MM.1S (cell line): ENCODE measurements at regions not wholly inside any gene's neighbourhood (a gene's known extent, or its start where the extent isn't known, plus 50 kb on each side); places are given as distances from the start of the nearest gene placed in this dataset.
"Not testable (repeated sequence)": the region's sequence is repeated elsewhere in the genome, so short reads cannot be mapped to it uniquely, and the experiment has no call there.

Experiments
- DNase-seq: peaks from one replicate; pipeline ENCODE4 v3.0.0-alpha.2; 2015
- H2AFZ ChIP-seq: fragments of 300-600 bp; sonication (generic); 2 replicates; pipeline ENCODE4 v1.6.0; 2016; ENCODE audit warnings: antibody characterized with exemption, low read length
- H3F3A ChIP-seq: fragments of 300-600 bp; sonication (generic); 2 replicates; pipeline ENCODE4 v1.6.1; 2016; ENCODE audit warnings: mild to moderate bottlenecking, antibody characterized with exemption, low read length, moderate library complexity, mixed read lengths; ENCODE audit not compliant: insufficient read depth
- H3K27ac ChIP-seq: fragments of 300-600 bp; sonication (generic); 2 replicates; pipeline ENCODE4 v1.5.1; 2016; ENCODE audit warnings: mild to moderate bottlenecking, low read length
- H3K27me3 ChIP-seq: fragments of 300-600 bp; sonication (generic); replicated peaks from 2 replicates; pipeline ENCODE4 v1.6.0; 2016; ENCODE audit warnings: low read length; ENCODE audit not compliant: insufficient read depth
- H3K36me3 ChIP-seq: fragments of 300-600 bp; sonication (generic); replicated peaks from 2 replicates; pipeline ENCODE4 v1.6.1; 2016; ENCODE audit warnings: mild to moderate bottlenecking, low read length, mixed read lengths; ENCODE audit not compliant: insufficient read depth
- H3K4me1 ChIP-seq: fragments of 300-600 bp; sonication (generic); 2 replicates; pipeline ENCODE4 v1.6.1; 2016; ENCODE audit warnings: low read length, mixed read lengths
- H3K4me2 ChIP-seq: fragments of 300-600 bp; sonication (generic); 2 replicates; pipeline ENCODE4 v1.6.0; 2016; ENCODE audit warnings: low read depth, low read length
- H3K4me3 ChIP-seq: fragments of 300-600 bp; sonication (generic); 2 replicates; pipeline ENCODE4 v1.5.1; 2016; ENCODE audit warnings: low read length, mixed read lengths
- H3K79me2 ChIP-seq: fragments of 300-600 bp; sonication (generic); 2 replicates; pipeline ENCODE4 v1.6.1; 2016; ENCODE audit warnings: mixed run types, low read length, mixed read lengths
- H3K9ac ChIP-seq: fragments of 300-600 bp; sonication (generic); 2 replicates; pipeline ENCODE4 v1.6.1; 2016; ENCODE audit warnings: low read length, mixed read lengths
- H3K9me2 ChIP-seq: fragments of 300-600 bp; sonication (generic); replicated peaks from 2 replicates; pipeline ENCODE4 v1.6.1; 2016; ENCODE audit warnings: mild to moderate bottlenecking, low read length, mixed read lengths; ENCODE audit not compliant: insufficient read depth
- H3K9me3 ChIP-seq: fragments of 300-600 bp; sonication (generic); replicated peaks from 2 replicates; pipeline ENCODE4 v1.6.1; 2016; ENCODE audit warnings: mild to moderate bottlenecking, low read length, mixed read lengths; ENCODE audit not compliant: insufficient read depth
- H4K20me1 ChIP-seq: fragments of 300-600 bp; sonication (generic); 2 replicates; pipeline ENCODE4 v1.6.1; 2016; ENCODE audit warnings: mild to moderate bottlenecking, low read length, moderate library complexity, mixed read lengths; ENCODE audit not compliant: insufficient read depth
- EZH2 ChIP-seq: fragments of 300-600 bp; sonication (generic); optimal IDR thresholded peaks from 2 replicates; pipeline ENCODE3; 2017; ENCODE audit warnings: low read depth, mild to moderate bottlenecking, antibody characterized with exemption, low read length, mixed read lengths
- EZH2phosphoT487 ChIP-seq: fragments of 300-600 bp; sonication (generic); IDR thresholded peaks from 2 replicates; pipeline ENCODE4 v1.6.1; 2018; ENCODE audit warnings: antibody characterized with exemption, low read length
- TF ChIP-seq, protein P1 (sequence below): fragments of 300-600 bp; sonication (generic); IDR thresholded peaks from 2 replicates; pipeline ENCODE4 v1.5.1; 2016; ENCODE audit warnings: antibody characterized with exemption, low read length, mixed read lengths

DNA sequence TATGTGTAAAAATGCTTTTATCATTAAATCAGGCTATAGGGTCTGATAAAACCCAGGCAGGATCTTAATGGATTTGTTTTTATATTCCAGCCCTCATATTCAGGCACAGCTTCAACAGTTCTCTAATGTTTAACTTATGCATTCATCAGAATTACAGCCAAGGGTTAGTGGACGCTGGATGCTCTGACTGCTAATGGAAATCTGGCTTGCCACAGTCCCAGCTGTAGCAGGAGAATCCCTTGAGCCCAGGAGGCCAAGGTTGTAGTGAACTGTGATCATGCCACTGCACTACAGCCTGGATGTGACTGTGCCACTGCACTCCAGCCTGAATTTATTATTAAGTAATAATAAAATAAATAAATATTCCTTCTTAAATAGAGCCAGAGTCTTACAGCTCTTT, 98.0 kb downstream of the SLC25A46 start:
- H3K27me3 ChIP-seq = no peaks in the 10 kb centered on the region
- H3F3A ChIP-seq = no peaks in the 10 kb centered on the region
- no peak for DNase-seq
- H3K9me3 ChIP-seq = no peaks in the 10 kb centered on the region
- 0 out of 2 replicates have a peak, but pooled peaks cover 3% of the 10 kb centered on the region for H3K4me1 ChIP-seq
- no peak overlapping the region for H3K4me3 ChIP-seq
- H2AFZ ChIP-seq = no peak overlapping the region
- H3K36me3 ChIP-seq = no peaks in the 10 kb centered on the region
- no peaks in the 10 kb centered on the region for H3K9me2 ChIP-seq
- no peak for TF ChIP-seq EZH2phosphoT487
- no peak for TF ChIP-seq EZH2
- TF ChIP-seq, protein P1, sequence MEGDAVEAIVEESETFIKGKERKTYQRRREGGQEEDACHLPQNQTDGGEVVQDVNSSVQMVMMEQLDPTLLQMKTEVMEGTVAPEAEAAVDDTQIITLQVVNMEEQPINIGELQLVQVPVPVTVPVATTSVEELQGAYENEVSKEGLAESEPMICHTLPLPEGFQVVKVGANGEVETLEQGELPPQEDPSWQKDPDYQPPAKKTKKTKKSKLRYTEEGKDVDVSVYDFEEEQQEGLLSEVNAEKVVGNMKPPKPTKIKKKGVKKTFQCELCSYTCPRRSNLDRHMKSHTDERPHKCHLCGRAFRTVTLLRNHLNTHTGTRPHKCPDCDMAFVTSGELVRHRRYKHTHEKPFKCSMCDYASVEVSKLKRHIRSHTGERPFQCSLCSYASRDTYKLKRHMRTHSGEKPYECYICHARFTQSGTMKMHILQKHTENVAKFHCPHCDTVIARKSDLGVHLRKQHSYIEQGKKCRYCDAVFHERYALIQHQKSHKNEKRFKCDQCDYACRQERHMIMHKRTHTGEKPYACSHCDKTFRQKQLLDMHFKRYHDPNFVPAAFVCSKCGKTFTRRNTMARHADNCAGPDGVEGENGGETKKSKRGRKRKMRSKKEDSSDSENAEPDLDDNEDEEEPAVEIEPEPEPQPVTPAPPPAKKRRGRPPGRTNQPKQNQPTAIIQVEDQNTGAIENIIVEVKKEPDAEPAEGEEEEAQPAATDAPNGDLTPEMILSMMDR = no peak
- no peak overlapping the region for H3K9ac ChIP-seq
- H4K20me1 ChIP-seq = no peaks in the 10 kb centered on the region
- no peak overlapping the region for H3K27ac ChIP-seq
- no peak overlapping the region for H3K4me2 ChIP-seq
- H3K79me2 ChIP-seq = no peaks in the 10 kb centered on the region

DNA sequence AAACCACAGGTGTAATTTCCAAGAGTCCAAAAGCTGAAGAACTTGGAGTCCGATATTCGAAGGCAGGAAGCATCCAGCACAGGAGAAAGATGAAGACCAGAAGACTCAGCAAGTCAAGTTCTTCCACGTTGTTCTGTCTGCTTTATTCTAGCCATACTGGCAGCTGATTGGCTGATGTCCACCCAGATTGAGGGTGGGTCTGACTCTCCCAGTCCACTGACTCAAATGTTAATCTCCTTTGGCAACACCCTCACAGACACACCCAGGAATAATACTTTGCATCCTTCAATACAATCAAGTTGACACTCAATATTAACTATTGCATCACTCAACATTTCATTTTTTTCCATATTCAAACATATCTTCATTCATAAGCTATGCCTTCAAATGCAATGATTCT, 99.5 kb downstream of the SLC25A46 start:
- H3K9ac ChIP-seq, H3K4me2 ChIP-seq, H3K79me2 ChIP-seq, H3F3A ChIP-seq, H4K20me1 ChIP-seq, H3K36me3 ChIP-seq, H3K9me3 ChIP-seq, DNase-seq, H2AFZ ChIP-seq, H3K9me2 ChIP-seq, H3K4me1 ChIP-seq, H3K4me3 ChIP-seq, H3K27me3 ChIP-seq, H3K27ac ChIP-seq: not testable (repeated sequence)

DNA sequence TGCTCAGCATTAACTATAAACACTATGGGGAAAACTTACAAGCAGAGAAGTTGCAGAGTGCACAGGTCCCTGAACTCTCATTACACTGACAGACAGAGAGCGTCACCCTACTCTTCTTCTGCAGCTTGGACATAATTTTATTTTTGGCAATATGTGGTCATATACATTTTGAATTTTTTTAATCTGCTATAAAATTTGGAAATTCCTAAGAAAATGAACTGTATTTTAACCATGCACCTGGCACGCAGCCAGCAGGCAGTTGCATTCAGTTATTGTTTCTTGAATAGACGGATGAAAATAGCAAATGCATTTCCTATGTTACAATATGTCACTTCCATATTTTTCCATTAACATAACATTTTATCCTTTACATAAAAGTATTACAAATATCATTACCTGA, 100.2 kb downstream of the SLC25A46 start:
- H3K4me3 ChIP-seq = no peak overlapping the region
- no peak overlapping the region for H3K9ac ChIP-seq
- no peak overlapping the region for H3K27ac ChIP-seq
- H3K4me2 ChIP-seq = no peak overlapping the region
- DNase-seq = no peak
- no peak for TF ChIP-seq EZH2
- TF ChIP-seq, protein P1 = no peak
- TF ChIP-seq EZH2phosphoT487 = no peak
- no peaks in the 10 kb centered on the region for H3K27me3 ChIP-seq
- no peaks in the 10 kb centered on the region for H3K9me2 ChIP-seq
- H3K9me3 ChIP-seq = no peaks in the 10 kb centered on the region
- no peak overlapping the region for H2AFZ ChIP-seq
- H3K4me1 ChIP-seq = no peaks in the 10 kb centered on the region
- H3F3A ChIP-seq = no peaks in the 10 kb centered on the region
- H3K79me2 ChIP-seq = no peaks in the 10 kb centered on the region
- H3K36me3 ChIP-seq = no peaks in the 10 kb centered on the region
- no peaks in the 10 kb centered on the region for H4K20me1 ChIP-seq

DNA sequence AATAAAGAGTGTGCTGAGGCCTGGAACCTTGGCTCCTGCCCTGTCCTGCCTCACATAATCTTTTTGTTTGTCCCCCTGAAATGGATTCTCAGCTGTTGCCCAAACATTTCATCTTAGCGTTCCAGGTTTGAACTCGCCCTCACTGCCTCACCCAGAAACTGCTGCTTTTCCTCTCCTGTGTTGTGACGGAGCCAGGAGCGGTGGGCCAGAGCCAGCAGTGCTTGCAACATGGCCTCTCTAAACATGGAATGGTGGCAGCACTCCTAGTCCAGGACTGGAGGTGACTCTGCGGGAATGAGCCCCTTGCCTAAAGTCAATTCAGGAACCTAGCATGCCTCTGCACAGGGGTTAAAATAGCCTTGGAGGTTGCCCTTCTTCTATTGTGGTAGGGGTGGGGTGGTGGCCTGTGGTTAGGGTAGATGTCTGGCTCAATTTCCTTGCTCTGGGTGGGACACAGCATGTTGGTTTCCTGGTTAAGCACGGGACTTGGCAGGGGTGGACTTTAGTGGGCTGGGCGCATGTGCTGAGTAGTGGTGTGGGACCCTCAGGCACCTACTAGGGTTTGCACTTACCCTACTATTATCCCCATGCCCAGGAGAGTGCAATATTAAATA, 101.6 kb downstream of the SLC25A46 start:
- Histone ChIP-seq H3K9me2 (no peaks in the 10 kb centered on the region), H3K79me2 (no peaks in the 10 kb centered on the region), H3K27me3 (no peaks in the 10 kb centered on the region), H3K4me1 (no peaks in the 10 kb centered on the region), H3K9me3 (no peaks in the 10 kb centered on the region), H3K36me3 (no peaks in the 10 kb centered on the region), H3K9ac (no peak overlapping the region), H3K27ac (no peak overlapping the region), H3F3A (no peaks in the 10 kb centered on the region), H4K20me1 (no peaks in the 10 kb centered on the region), H3K4me2 (no peak overlapping the region), H2AFZ (no peak overlapping the region), H3K4me3 (no peak overlapping the region)
- TF ChIP-seq, protein P1 = no peak
- TF ChIP-seq EZH2 (no peak), EZH2phosphoT487 (no peak)
- DNase-seq = no peak
